ENCODE measurements at regions not wholly inside any gene's neighbourhood (a gene's known extent, or its start where the extent isn't known, plus 50 kb on each side); places are given as distances from the start of the nearest gene placed in this dataset.

DNA sequence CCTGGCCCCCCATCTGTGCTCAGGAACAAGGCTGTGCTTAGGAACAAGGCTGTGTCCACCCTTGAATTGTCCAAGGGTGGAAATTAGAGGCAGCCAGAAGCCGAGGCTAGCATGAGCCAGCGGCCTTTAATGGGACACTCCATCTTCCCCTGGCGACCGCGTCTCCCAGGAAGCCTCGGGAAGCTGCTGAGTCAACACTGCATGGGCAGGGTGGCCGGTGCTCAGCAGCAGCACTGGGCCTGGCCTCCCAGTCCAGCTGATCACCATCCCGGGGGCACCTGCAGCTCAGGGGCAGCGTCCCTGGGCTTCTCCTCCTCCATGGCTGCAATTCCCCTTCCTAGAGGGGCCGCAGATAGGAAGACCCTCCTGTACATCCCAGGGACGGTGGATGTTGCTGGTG is 180.8 kb downstream of the ENGASE start:
- Histone ChIP-seq H3K27ac (ENCODE audit: low read length) (no peak overlapping the region), H3K79me2 (replicated peaks; ENCODE audit: insufficient read depth, low read length) (no peaks in the 10 kb centered on the region), H3K36me3 (ENCODE audit: insufficient read depth, low read length) (no peaks in the 10 kb centered on the region), H3K4me2 (ENCODE audit: low read length) (no peak overlapping the region), H3K9ac (ENCODE audit: low read length) (no peak overlapping the region), H3K9me2 (ENCODE audit: insufficient read depth, low read length) (no peaks in the 10 kb centered on the region), H3K9me3 (ENCODE audit: low read length) (no peaks in the 10 kb centered on the region), H3K4me3 (ENCODE audit: low read length) (no peak overlapping the region), H3F3A (ENCODE audit: insufficient read depth, low read length, poor library complexity, severe bottlenecking) (no peaks in the 10 kb centered on the region), H4K20me1 (ENCODE audit: insufficient read depth) (no peaks in the 10 kb centered on the region), H2AFZ (ENCODE audit: low read depth, low read length) (no peak overlapping the region), H3K27me3 (ENCODE audit: insufficient read depth, low read depth, low read length) (no peaks in the 10 kb centered on the region)
- no peak for TF ChIP-seq MXI1 (conservative IDR thresholded peaks at IDR 0.05; ENCODE audit: poor library complexity, severe bottlenecking)
- TF ChIP-seq POLR2AphosphoS5 (IDR thresholded peaks at IDR 0.05), result no peak
- TF ChIP-seq, protein P1, sequence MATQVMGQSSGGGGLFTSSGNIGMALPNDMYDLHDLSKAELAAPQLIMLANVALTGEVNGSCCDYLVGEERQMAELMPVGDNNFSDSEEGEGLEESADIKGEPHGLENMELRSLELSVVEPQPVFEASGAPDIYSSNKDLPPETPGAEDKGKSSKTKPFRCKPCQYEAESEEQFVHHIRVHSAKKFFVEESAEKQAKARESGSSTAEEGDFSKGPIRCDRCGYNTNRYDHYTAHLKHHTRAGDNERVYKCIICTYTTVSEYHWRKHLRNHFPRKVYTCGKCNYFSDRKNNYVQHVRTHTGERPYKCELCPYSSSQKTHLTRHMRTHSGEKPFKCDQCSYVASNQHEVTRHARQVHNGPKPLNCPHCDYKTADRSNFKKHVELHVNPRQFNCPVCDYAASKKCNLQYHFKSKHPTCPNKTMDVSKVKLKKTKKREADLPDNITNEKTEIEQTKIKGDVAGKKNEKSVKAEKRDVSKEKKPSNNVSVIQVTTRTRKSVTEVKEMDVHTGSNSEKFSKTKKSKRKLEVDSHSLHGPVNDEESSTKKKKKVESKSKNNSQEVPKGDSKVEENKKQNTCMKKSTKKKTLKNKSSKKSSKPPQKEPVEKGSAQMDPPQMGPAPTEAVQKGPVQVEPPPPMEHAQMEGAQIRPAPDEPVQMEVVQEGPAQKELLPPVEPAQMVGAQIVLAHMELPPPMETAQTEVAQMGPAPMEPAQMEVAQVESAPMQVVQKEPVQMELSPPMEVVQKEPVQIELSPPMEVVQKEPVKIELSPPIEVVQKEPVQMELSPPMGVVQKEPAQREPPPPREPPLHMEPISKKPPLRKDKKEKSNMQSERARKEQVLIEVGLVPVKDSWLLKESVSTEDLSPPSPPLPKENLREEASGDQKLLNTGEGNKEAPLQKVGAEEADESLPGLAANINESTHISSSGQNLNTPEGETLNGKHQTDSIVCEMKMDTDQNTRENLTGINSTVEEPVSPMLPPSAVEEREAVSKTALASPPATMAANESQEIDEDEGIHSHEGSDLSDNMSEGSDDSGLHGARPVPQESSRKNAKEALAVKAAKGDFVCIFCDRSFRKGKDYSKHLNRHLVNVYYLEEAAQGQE (IDR thresholded peaks at IDR 0.05; ENCODE audit: borderline replicate concordance), result no peak
- no peak for TF ChIP-seq SMC3 (conservative IDR thresholded peaks at IDR 0.05; ENCODE audit: poor library complexity)
- no peak for TF ChIP-seq RAD21 (conservative IDR thresholded peaks at IDR 0.05)
- no peak for TF ChIP-seq TAF1 (IDR thresholded peaks at IDR 0.05; ENCODE audit: low read depth)

DNA sequence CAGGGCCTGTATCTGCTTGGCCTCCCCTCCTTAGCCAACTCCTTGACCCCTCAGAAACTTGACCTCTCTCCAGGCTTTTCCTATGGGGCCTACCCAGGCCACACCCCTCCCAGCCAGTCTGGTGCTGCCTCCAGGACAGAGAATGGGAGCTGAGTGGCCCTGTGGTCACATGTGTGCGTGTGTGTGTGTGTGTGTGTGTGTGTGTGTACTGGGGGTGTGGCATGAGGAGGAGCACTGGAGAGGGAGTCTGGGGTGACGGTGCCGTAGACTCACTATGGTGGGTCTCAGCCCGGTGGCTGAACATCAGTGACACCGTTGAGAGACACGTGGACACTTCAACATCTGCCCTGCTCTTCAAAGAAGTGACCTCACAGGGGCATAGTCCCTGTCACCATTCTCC is 180.4 kb downstream of the ENGASE start:
- Histone ChIP-seq H3K27me3 (ENCODE audit: insufficient read depth, low read depth, low read length) (no peaks in the 10 kb centered on the region), H2AFZ (ENCODE audit: low read depth, low read length) (no peak overlapping the region)

More for the DNA sequence above, 180.4 kb downstream of the ENGASE start:
- Histone ChIP-seq H3K9me2 (ENCODE audit: insufficient read depth, low read length) (no peaks in the 10 kb centered on the region), H3K4me3 (ENCODE audit: low read length) (no peak overlapping the region), H3K27ac (ENCODE audit: low read length) (no peak overlapping the region), H4K20me1 (ENCODE audit: insufficient read depth) (no peaks in the 10 kb centered on the region), H3K79me2 (replicated peaks; ENCODE audit: insufficient read depth, low read length) (no peaks in the 10 kb centered on the region), H3K36me3 (ENCODE audit: insufficient read depth, low read length) (no peaks in the 10 kb centered on the region), H3K9ac (ENCODE audit: low read length) (no peak overlapping the region), H3F3A (ENCODE audit: insufficient read depth, low read length, poor library complexity, severe bottlenecking) (no peaks in the 10 kb centered on the region), H3K4me2 (ENCODE audit: low read length) (no peak overlapping the region), H3K9me3 (ENCODE audit: low read length) (no peaks in the 10 kb centered on the region)
- TF ChIP-seq POLR2AphosphoS5 (IDR thresholded peaks at IDR 0.05), result no peak
- no peak for TF ChIP-seq EZH2 (IDR thresholded peaks at IDR 0.05; ENCODE audit: borderline replicate concordance, insufficient read depth, low read length, poor library complexity, severe bottlenecking)
- no peak for TF ChIP-seq RAD21 (conservative IDR thresholded peaks at IDR 0.05)
- TF ChIP-seq EP300 (conservative IDR thresholded peaks at IDR 0.05; ENCODE audit: poor library complexity, severe bottlenecking), result no peak
- TF ChIP-seq, protein P1 (IDR thresholded peaks at IDR 0.05; ENCODE audit: borderline replicate concordance), result no peak
- TF ChIP-seq SMC3 (conservative IDR thresholded peaks at IDR 0.05; ENCODE audit: poor library complexity), result no peak
- TF ChIP-seq MXI1 (conservative IDR thresholded peaks at IDR 0.05; ENCODE audit: poor library complexity, severe bottlenecking), result no peak
- TF ChIP-seq, protein P2, sequence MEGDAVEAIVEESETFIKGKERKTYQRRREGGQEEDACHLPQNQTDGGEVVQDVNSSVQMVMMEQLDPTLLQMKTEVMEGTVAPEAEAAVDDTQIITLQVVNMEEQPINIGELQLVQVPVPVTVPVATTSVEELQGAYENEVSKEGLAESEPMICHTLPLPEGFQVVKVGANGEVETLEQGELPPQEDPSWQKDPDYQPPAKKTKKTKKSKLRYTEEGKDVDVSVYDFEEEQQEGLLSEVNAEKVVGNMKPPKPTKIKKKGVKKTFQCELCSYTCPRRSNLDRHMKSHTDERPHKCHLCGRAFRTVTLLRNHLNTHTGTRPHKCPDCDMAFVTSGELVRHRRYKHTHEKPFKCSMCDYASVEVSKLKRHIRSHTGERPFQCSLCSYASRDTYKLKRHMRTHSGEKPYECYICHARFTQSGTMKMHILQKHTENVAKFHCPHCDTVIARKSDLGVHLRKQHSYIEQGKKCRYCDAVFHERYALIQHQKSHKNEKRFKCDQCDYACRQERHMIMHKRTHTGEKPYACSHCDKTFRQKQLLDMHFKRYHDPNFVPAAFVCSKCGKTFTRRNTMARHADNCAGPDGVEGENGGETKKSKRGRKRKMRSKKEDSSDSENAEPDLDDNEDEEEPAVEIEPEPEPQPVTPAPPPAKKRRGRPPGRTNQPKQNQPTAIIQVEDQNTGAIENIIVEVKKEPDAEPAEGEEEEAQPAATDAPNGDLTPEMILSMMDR (IDR thresholded peaks at IDR 0.05; ENCODE audit: poor library complexity, severe bottlenecking), result no peak
- no peak for TF ChIP-seq TAF1 (IDR thresholded peaks at IDR 0.05; ENCODE audit: low read depth)

Data from neural cell (in vitro differentiated cells).